ENCODE measurements at regions not wholly inside any gene's neighbourhood (a gene's known extent, or its start where the extent isn't known, plus 50 kb on each side); places are given as distances from the start of the nearest gene placed in this dataset.

DNA sequence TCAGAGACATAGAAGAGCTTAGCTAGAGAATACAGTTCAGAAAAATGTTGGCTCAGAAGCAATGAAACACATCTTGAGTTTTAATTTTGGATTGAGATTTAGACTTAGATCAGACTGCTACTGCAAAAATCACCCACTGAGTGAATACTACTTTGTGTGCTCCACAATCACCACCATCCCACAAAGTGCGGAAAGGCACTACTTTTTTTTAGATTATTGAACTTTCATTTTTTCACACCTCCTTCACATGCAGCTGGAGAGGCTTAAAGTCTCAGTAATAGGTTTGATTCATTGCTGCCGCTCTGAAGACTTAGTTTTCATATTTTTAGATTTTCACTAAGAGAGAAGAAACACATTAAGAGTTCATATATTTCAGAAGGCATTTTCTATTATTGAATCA lies 289.9 kb upstream of the PRR20A start:
- no peak for DNase-seq
- Histone ChIP-seq H3K4me3 (ENCODE audit: low read depth, low read length) (no peak overlapping the region), H3K36me3 (no peaks in the 10 kb centered on the region), H3K9me3 (ENCODE audit: severe bottlenecking) (no peaks in the 10 kb centered on the region), H3K27me3 (ENCODE audit: insufficient read depth, low read depth, severe bottlenecking) (no peaks in the 10 kb centered on the region), H3K27ac (no peak overlapping the region)
- no peak for TF ChIP-seq CTCF (IDR thresholded peaks at IDR 0.05; ENCODE audit: low read depth, low read length)

GRCh38 chr13:56861476-56861875 lies 279.2 kb upstream of the PRR20A start:
- no peak for TF ChIP-seq CTCF (IDR thresholded peaks at IDR 0.05; ENCODE audit: low read depth, low read length)
- Histone ChIP-seq H3K27me3 (ENCODE audit: insufficient read depth, low read depth, severe bottlenecking) (no peaks in the 10 kb centered on the region), H3K9me3 (ENCODE audit: severe bottlenecking) (no peaks in the 10 kb centered on the region), H3K4me3 (ENCODE audit: low read depth, low read length) (no peak overlapping the region), H3K27ac (no peak overlapping the region), H3K36me3 (no peaks in the 10 kb centered on the region)
- DNase-seq: no peak

DNA sequence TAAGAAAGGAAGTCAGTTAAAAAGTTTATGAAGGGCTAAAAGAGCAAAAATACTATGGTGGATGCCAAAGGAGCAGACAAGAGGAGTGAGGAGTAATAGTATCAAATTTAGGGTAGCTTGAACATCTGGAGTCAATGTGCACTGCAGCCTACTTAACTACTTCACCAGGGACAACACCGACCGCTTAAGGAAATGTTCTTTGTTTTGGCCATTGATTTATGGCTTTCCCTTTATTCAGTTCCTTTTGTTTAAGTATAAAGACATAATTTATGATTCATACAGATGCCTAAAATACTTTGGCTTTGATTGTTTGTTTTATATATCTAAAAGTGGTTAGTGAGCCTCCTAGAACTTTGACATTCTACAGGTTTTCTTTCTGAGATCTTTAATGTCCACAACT lies 276.3 kb upstream of the PRR20A start:
- no peak overlapping the region for H3K4me3 ChIP-seq (ENCODE audit: low read depth, low read length)
- H3K9me3 ChIP-seq (ENCODE audit: severe bottlenecking): no peaks in the 10 kb centered on the region
- H3K27me3 ChIP-seq (ENCODE audit: insufficient read depth, low read depth, severe bottlenecking): no peaks in the 10 kb centered on the region
- no peak for TF ChIP-seq CTCF (IDR thresholded peaks at IDR 0.05; ENCODE audit: low read depth, low read length)
- no peak for DNase-seq
- H3K27ac ChIP-seq: no peak overlapping the region
- no peaks in the 10 kb centered on the region for H3K36me3 ChIP-seq

GRCh38 chr13:56865416-56865815 lies 275.3 kb upstream of the PRR20A start:
- Histone ChIP-seq H3K4me3 (ENCODE audit: low read depth, low read length) (no peak overlapping the region), H3K36me3 (no peaks in the 10 kb centered on the region), H3K9me3 (ENCODE audit: severe bottlenecking) (no peaks in the 10 kb centered on the region), H3K27ac (no peak overlapping the region), H3K27me3 (ENCODE audit: insufficient read depth, low read depth, severe bottlenecking) (no peaks in the 10 kb centered on the region)
- TF ChIP-seq CTCF (IDR thresholded peaks at IDR 0.05; ENCODE audit: low read depth, low read length): no peak
- DNase-seq: no peak

GRCh38 chr13:56869671-56870070 lies 271.0 kb upstream of the PRR20A start:
- Histone ChIP-seq H3K27ac (no peak overlapping the region), H3K4me3 (ENCODE audit: low read depth, low read length) (no peak overlapping the region), H3K36me3 (no peaks in the 10 kb centered on the region), H3K27me3 (ENCODE audit: insufficient read depth, low read depth, severe bottlenecking) (no peaks in the 10 kb centered on the region), H3K9me3 (ENCODE audit: severe bottlenecking) (no peaks in the 10 kb centered on the region)
- no peak for DNase-seq
- TF ChIP-seq CTCF (IDR thresholded peaks at IDR 0.05; ENCODE audit: low read depth, low read length): no peak

GRCh38 chr13:56886398-56886797 lies 254.3 kb upstream of the PRR20A start:
- no peak for DNase-seq
- no peak overlapping the region for H3K4me3 ChIP-seq (ENCODE audit: low read depth, low read length)
- no peaks in the 10 kb centered on the region for H3K27me3 ChIP-seq (ENCODE audit: insufficient read depth, low read depth, severe bottlenecking)
- no peaks in the 10 kb centered on the region for H3K36me3 ChIP-seq
- TF ChIP-seq CTCF (IDR thresholded peaks at IDR 0.05; ENCODE audit: low read depth, low read length): no peak
- no peak overlapping the region for H3K27ac ChIP-seq
- H3K9me3 ChIP-seq (ENCODE audit: severe bottlenecking): no peaks in the 10 kb centered on the region
